ENCODE measurements at regions not wholly inside any gene's neighbourhood (a gene's known extent, or its start where the extent isn't known, plus 50 kb on each side); places are given as distances from the start of the nearest gene placed in this dataset.

- ChIA-PET CTCF (no interaction called here), POLR2A (no interaction called here)
- H3K36me3 ChIP-seq (replicated peaks in 1 of 2; ENCODE audit: control extremely low read depth in 1 of 2, control insufficient read depth in 1 of 2, extremely low read depth in 1 of 2, insufficient read depth in 2 of 2, low read length in 1 of 2), result no peaks in the 10 kb centered on the region
- H3K4me1 ChIP-seq (ENCODE audit: control insufficient read depth in 2 of 2, insufficient read depth in 2 of 2, low read length in 2 of 2), result no peaks in the 10 kb centered on the region
- peaks cover 23% of the 10 kb centered on the region for H3K27me3 Mint-ChIP-seq
- no peaks in the 10 kb centered on the region for H3K9me3 ChIP-seq (ENCODE audit: control extremely low read depth in 1 of 3, control insufficient read depth in 2 of 3, insufficient read depth in 1 of 3, low read length in 2 of 3)
- H2AFZ ChIP-seq (ENCODE audit: insufficient read depth, low read depth, low read length, poor library complexity, severe bottlenecking), result no peak overlapping the region
- no peak overlapping the region for H3K4me3 ChIP-seq (ENCODE audit: control extremely low read depth in 1 of 5, extremely low read depth in 1 of 5, insufficient read depth in 1 of 5, low read depth in 2 of 5, low read length in 4 of 5)
- H3K4me1 Mint-ChIP-seq, result no peaks in the 10 kb centered on the region
- H3K4me3 Mint-ChIP-seq, result no peak overlapping the region
- no peak overlapping the region for H3K27ac ChIP-seq (ENCODE audit: low read length in 2 of 2)
- WGBS (ENCODE audit: insufficient coverage), result no CpG with 5 or more reads among the region's 2 CpGs
- peaks cover 3% of the 10 kb centered on the region for H3K9me3 Mint-ChIP-seq (ENCODE audit: insufficient read depth)
- DNase-seq, result no peak
- no peak overlapping the region for H3K4me2 ChIP-seq (replicated peaks; ENCODE audit: low read depth, low read length, poor library complexity, severe bottlenecking)
- intact Hi-C loops (cut with micrococcal nuclease), result no loop called here
- no peaks in the 10 kb centered on the region for H3K79me2 ChIP-seq (ENCODE audit: control insufficient read depth, insufficient read depth, low read length)
- TF ChIP-seq, protein P1, sequence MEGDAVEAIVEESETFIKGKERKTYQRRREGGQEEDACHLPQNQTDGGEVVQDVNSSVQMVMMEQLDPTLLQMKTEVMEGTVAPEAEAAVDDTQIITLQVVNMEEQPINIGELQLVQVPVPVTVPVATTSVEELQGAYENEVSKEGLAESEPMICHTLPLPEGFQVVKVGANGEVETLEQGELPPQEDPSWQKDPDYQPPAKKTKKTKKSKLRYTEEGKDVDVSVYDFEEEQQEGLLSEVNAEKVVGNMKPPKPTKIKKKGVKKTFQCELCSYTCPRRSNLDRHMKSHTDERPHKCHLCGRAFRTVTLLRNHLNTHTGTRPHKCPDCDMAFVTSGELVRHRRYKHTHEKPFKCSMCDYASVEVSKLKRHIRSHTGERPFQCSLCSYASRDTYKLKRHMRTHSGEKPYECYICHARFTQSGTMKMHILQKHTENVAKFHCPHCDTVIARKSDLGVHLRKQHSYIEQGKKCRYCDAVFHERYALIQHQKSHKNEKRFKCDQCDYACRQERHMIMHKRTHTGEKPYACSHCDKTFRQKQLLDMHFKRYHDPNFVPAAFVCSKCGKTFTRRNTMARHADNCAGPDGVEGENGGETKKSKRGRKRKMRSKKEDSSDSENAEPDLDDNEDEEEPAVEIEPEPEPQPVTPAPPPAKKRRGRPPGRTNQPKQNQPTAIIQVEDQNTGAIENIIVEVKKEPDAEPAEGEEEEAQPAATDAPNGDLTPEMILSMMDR (IDR thresholded peaks at IDR 0.05), result no peak
- TF ChIP-seq EZH2 (IDR thresholded peaks at IDR 0.05; ENCODE audit: borderline replicate concordance, insufficient read depth, low read depth, low read length, poor library complexity, severe bottlenecking), result no peak
- no peak overlapping the region for H3K9ac ChIP-seq (ENCODE audit: low read length)
- H4K20me1 ChIP-seq (ENCODE audit: control insufficient read depth, insufficient read depth, low read length, poor library complexity, severe bottlenecking), result no peaks in the 10 kb centered on the region
- ATAC-seq (ENCODE audit: low read depth), result no peak
- no peaks in the 10 kb centered on the region for H3K27me3 ChIP-seq (replicated peaks in 1 of 4; ENCODE audit: control extremely low read depth in 1 of 4, control insufficient read depth in 3 of 4, insufficient read depth in 4 of 4, low read length in 3 of 4)
- H3K27ac Mint-ChIP-seq, result no peak overlapping the region
Measured at GRCh38 chr14:60575008-60575407, 66.1 kb downstream of the SIX6 start.

DNA sequence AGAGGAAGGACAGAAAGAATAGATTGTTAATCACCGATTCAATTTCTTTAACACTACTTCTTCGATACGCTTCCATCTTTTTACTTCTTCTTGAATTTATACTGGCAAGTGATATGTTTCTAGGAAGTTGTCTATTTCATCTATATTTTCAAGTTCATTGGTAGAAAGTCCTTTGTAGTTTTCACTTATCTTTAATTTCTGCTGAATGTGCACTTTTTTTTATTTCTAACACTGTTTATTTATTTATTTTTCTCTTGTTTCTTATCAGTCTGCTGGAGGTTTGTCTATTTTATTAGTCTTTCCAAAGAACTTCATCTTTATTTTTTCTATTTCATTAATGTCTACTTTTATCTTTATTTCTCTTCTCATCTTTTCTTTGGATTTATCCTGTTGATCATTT, 63.6 kb downstream of the SIX1 start:
- no peaks in the 10 kb centered on the region for H3K4me1 Mint-ChIP-seq
- no CpG with 5 or more reads among the region's 3 CpGs for WGBS (ENCODE audit: insufficient coverage)

More for the DNA sequence above, 63.6 kb downstream of the SIX1 start:
- H3K36me3 ChIP-seq (replicated peaks in 1 of 2; ENCODE audit: control extremely low read depth in 1 of 2, control insufficient read depth in 1 of 2, extremely low read depth in 1 of 2, insufficient read depth in 2 of 2, low read length in 1 of 2), result no peaks in the 10 kb centered on the region
- H3K27ac ChIP-seq (ENCODE audit: low read length in 2 of 2), result no peak overlapping the region
- no peaks in the 10 kb centered on the region for H3K4me1 ChIP-seq (ENCODE audit: control insufficient read depth in 2 of 2, insufficient read depth in 2 of 2, low read length in 2 of 2)
- CTCF ChIA-PET, result no interaction called here
- H3K4me2 ChIP-seq (replicated peaks; ENCODE audit: low read depth, low read length, poor library complexity, severe bottlenecking), result no peak overlapping the region
- intact Hi-C loops (cut with micrococcal nuclease), result no loop called here
- POLR2A ChIA-PET, result no interaction called here
- no peak for DNase-seq
- no peak overlapping the region for H3K4me3 Mint-ChIP-seq
- no peak overlapping the region for H3K4me3 ChIP-seq (ENCODE audit: control extremely low read depth in 1 of 5, extremely low read depth in 1 of 5, insufficient read depth in 1 of 5, low read depth in 2 of 5, low read length in 4 of 5)
- peaks cover 0 to 3% (median 0%) of the 10 kb centered on the region in 4 experiments for H3K27me3 ChIP-seq (replicated peaks in 1 of 4; ENCODE audit: control extremely low read depth in 1 of 4, control insufficient read depth in 3 of 4, insufficient read depth in 4 of 4, low read length in 3 of 4)
- H3K9ac ChIP-seq (ENCODE audit: low read length), result no peak overlapping the region
- no peak overlapping the region for H3K27ac Mint-ChIP-seq
- H3K79me2 ChIP-seq (ENCODE audit: control insufficient read depth, insufficient read depth, low read length), result no peaks in the 10 kb centered on the region
- no peak overlapping the region for H2AFZ ChIP-seq (ENCODE audit: insufficient read depth, low read depth, low read length, poor library complexity, severe bottlenecking)
- no peak for ATAC-seq (ENCODE audit: low read depth)
- H3K27me3 Mint-ChIP-seq, result peaks cover 3% of the 10 kb centered on the region
- H3K9me3 Mint-ChIP-seq (ENCODE audit: insufficient read depth), result no peaks in the 10 kb centered on the region
- no peaks in the 10 kb centered on the region for H4K20me1 ChIP-seq (ENCODE audit: control insufficient read depth, insufficient read depth, low read length, poor library complexity, severe bottlenecking)
- TF ChIP-seq EZH2 (IDR thresholded peaks at IDR 0.05; ENCODE audit: borderline replicate concordance, insufficient read depth, low read depth, low read length, poor library complexity, severe bottlenecking), result no peak
- TF ChIP-seq, protein P1 (IDR thresholded peaks at IDR 0.05), result no peak
- no peaks in the 10 kb centered on the region for H3K9me3 ChIP-seq (ENCODE audit: control extremely low read depth in 1 of 3, control insufficient read depth in 2 of 3, insufficient read depth in 1 of 3, low read length in 2 of 3)

All from B cell (primary cell).